T-helper 1 cell (primary cell): ENCODE measurements at regions not wholly inside any gene's neighbourhood (a gene's known extent, or its start where the extent isn't known, plus 50 kb on each side); places are given as distances from the start of the nearest gene placed in this dataset.
"Not testable (repeated sequence)": the region's sequence is repeated elsewhere in the genome, so short reads cannot be mapped to it uniquely, and the experiment has no call there.

Source experiments
- DNase-seq, 5 donors: peaks; one replicate each; pipeline ENCODE4 v3.0.0-alpha.2; 2012 to 2020

DNA sequence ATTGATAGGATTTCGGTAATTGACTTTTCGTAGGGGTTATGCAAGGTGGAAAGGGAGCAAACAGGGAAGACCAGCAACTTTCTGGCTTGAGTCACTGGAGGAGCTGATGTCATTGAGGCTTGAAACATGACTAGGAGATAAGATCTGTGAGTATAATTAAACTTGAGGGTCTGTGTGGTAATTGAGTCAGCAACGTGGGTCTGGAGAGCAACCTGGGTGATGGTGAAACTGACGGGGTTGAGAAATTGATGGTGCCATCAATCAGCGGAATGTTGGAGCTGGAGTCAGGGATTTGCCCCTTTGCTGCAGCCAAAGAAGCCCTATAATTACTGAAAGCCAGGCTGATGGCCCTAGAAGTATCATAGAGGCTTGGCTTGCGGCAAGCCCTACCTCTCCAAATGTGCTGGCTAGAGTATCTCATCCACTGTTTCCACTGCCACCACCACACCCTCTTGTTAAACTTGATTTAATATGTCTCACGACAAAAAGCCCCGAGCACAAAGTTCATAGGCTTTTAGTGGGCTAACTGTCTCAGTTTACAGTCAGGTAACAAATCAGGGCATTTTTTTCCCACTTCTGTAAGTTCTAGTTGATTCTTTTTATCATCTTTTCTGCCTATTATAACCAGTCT lies 186.9 kb upstream of the ELAC2 start:
- DNase-seq = no peak

DNA sequence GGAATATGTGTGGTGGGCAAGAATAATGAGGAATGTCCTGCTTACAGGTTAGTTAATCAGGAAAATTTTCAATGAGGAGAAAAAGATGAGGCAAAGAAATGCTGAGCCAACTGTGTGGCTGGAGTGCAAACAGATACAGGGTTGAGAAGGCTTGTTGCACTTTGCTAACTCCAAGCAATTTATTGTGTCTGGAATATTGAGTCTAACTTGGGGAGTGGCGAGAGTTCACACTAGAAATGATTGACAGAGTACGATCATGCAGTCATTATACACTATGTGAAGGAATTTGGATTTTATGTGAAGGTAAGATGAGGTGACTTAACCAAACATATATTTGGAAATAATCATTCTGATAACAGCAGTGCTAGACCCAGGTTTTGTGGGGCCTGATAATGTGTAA lies 185.0 kb upstream of the ELAC2 start:
- no peak for DNase-seq

- no peak for DNase-seq
Observed at GRCh38 chr17:13200671-13201070, 182.8 kb upstream of the ELAC2 start.

GRCh38 chr17:13199425-13199824 lies 181.6 kb upstream of the ELAC2 start:
- DNase-seq = no peak

DNA sequence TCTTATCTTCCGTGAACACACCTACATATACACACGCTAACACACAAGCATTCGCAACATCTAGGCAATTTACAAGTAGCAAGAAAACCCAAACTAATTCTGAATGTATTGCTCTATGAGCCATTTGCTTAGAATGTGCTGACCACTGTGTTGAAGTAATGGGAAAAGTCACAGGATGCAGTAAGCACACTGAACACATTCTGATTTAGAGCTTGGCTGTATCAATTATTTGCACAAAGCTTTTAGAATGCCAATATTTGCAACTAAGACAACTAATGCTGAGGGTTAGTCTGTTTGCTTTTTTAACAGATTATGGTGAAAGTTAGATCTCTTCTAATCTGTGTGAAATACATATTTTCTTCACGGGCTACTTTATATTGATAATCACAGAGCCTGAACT lies 179.8 kb upstream of the ELAC2 start:
- DNase-seq = no peak

GRCh38 chr17:13194887-13195286 lies 177.1 kb upstream of the ELAC2 start:
- no peak for DNase-seq

DNA sequence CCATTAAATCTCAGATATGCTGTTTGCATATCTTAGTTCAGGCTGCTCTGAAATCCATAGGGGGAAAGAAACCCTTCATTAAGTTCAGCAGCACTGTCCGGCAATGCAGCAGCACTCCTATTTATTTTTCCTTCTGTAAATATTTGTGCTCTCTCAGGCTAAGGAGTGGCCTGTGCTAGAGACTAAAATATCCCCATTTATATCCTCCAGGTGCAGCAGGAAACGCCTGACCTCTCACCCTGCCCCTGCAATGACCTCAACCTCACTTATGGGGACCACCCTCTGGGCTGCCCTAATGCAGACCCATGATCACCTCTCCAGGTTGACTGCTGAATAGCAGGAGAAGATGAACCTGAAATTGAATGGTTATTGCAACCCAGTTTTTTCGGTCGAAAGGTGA lies 165.0 kb upstream of the ELAC2 start:
- no peak for DNase-seq

- DNase-seq = no peak
Observed at GRCh38 chr17:13182450-13182849, 164.6 kb upstream of the ELAC2 start.

- no peak for DNase-seq
Observed at GRCh38 chr17:13181683-13182082, 163.9 kb upstream of the ELAC2 start.

DNA sequence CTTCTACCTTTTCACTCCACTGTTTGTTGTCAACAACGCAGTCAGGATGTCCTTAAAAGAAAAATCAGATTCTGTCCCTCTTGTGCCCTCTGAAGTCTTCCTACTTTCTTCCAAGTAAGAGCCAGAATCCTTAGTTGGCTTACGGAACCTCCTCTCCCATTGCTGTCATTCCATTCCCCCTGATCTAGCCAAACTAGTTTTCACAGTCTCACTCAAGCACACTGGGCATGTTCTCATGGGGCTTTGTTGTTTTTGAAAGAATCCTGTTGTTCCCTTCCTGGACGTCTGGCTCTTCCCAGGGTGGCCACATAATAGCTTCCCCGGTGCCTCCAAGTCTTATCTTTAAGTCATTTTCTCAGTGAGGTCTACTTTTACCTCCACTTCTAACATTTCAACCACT lies 158.6 kb upstream of the ELAC2 start:
- no peak for DNase-seq

DNA sequence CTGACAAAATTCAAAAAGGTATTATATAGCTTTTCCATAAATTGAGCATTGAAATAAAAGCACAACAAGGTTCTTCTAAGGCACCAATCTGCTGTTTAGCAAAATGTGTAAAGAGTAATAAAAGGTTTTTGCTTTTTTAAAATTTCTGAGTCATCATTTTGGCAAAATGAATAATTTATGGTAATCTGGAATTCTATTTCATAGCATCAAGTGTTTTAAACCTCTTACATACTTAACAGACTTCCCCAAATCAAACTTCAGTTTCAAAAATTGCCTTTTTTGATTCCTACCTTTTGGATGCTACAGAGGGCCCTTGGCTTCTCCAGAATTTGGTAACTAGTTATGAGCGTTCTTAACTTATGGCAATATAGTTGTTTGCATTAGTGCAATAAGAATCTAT lies 154.0 kb upstream of the ELAC2 start:
- no peak for DNase-seq

DNA sequence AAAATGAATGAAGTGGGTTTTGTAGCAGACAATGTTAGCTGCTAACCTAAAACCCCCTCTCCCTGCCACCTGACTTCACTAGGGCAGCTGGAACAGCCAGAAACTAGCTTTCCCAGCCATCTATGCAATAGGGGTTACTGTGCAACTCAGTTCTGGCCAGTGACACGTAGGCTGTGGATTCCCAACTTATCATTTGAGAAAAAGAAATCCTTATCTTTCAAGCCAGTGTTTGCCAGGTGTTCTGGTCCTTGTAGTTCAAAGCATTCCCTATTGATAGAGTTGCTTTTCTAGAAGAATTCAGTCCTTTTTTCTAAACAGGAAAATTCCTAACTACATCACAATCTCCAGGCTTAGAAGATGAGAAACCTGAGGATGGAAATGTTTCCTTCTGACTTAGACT lies 144.5 kb upstream of the ELAC2 start:
- DNase-seq = no peak

DNA sequence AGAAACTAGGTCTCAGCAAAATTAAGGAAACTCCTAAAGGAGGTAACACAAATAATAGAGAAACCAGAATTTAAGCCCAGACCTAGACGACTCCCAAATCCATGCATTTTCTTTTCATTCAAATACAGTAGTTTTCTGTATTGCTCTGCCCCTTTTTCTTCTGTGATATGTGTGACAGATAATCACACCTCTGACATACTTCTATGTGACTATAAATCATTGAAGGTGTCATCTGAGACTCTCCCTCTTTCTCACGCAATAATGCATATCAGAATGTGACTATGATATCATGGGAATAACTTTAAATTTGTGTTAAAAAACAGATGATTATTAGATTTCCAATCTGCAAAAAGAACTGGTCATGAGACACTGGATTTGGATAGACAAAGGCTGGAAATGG lies 143.0 kb upstream of the ELAC2 start:
- no peak for DNase-seq

DNA sequence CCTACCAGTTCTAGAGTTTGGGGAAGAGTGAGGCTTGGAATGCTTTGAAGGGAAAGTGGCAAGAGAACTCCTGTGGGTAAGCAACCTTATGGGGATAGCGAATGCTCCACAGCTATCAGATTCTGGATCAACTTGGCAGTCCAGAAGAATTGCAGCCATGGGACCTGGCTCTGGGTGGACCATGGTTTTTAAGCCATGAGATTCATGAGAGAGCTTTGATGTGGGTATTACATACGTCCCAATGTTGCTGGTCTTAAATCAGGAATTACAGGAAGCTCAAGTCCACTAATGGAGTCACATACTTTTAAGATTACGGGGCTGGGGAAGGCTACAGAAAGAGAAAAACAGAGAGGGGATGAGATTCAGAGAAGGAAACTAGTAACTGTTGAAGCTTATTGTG lies 142.5 kb upstream of the ELAC2 start:
- DNase-seq = no peak

GRCh38 chr17:13158494-13159240 lies 140.8 kb upstream of the ELAC2 start:
- no peak for DNase-seq

DNA sequence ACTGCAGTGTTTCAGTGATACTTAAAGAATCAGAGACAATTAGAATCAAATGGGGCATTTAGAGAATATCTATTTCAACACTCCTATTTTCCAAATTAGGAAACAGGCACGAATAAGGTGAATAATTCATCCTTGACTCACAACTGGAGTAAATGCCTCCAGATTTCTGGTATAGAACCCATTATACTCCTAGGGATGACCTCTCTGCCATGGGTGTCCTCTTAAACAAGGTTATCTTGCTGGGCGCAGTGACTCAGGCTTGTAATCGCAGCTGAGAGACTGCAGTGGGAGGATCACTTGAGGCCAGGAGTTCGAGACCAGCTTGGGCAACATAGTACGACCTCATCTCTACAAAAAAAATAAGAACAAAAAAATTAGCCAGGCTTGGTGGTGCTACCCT lies 139.8 kb upstream of the ELAC2 start:
- DNase-seq = no peak

- DNase-seq = no peak
Observed at GRCh38 chr17:13154930-13155329, 137.1 kb upstream of the ELAC2 start.

- DNase-seq = no peak
Observed at GRCh38 chr17:13154398-13154797, 136.6 kb upstream of the ELAC2 start.

DNA sequence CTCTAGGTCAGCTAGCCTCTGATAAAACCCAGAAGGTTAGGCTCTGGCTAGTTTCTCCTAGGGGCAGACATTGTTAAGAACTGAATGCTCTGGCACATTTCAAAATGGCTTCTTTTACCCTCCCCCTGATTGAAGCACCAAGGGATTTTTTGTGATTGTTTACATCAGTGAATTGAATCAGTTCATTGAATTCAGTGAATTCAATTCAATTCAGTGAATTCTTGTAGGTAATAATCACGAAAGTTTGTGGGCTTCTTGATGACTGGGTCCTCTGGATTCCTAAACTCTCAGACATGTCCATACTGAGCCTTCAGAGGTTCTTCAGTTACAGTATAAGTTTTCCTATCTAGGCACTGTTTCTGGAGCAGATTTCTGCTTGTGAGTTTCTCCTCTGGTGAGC lies 135.2 kb upstream of the ELAC2 start:
- no peak for DNase-seq

- DNase-seq = no peak
Observed at GRCh38 chr17:13152501-13152900, 134.7 kb upstream of the ELAC2 start.

DNA sequence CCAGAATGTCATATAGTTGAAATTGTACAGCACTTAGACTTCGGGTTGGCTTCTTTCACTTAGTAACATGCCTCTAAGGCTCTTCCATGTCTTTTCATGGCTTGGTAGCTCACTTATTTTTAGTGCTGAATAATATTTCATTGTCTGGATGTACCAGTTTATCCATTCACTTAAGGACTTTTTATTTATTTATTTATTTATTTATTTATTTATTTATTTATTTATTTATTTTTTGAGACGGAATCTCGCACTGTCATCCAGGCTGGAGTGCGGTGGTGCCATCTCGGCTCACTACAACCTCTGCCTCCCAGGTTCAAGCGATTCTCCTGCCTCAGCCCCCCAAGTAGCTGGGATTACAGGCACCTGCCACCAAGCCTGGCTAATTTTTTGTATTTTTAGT lies 132.9 kb upstream of the ELAC2 start:
- DNase-seq = not testable (repeated sequence)

- no peak for DNase-seq
Observed at GRCh38 chr17:13143001-13143400, 125.2 kb upstream of the ELAC2 start.

DNA sequence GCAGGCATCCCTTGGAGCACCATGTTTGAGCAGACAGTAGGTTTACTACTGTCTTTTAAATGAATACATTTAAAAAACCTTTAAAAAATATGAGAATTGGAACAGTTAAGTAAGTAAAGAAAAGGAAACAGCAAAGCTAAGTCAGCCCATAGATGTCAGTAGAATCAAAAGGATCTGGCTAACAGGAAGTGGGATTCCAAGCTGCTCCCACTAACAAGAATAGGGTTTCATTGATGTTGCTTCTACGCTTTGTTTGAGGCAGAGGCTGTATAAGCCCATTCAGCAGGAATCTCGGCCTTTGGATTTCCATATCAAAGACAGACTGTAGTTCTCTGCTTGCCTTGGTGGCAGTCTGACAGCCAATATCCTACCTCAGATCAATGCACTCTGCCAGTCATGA lies 122.9 kb upstream of the ELAC2 start:
- DNase-seq = no peak

DNA sequence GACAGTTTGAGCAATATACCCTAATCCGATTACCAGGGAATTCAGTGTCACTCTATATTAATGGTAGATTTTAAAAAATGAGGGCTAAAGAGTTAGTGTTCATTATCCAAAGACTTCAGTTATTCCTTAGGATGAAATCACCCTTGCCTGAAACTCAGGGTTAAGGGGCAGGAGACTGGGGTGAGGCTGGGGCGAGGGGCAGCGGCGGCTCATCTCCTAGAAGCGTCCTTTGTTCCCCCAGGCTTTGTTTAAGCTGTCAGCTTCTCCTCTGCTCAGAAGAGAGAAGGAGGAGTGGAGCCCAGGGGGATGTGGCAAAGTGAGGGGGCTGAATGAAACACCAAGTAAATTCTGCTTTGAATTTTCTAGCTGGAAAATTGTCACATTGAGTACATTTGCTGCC lies 117.7 kb upstream of the ELAC2 start:
- no peak for DNase-seq

DNA sequence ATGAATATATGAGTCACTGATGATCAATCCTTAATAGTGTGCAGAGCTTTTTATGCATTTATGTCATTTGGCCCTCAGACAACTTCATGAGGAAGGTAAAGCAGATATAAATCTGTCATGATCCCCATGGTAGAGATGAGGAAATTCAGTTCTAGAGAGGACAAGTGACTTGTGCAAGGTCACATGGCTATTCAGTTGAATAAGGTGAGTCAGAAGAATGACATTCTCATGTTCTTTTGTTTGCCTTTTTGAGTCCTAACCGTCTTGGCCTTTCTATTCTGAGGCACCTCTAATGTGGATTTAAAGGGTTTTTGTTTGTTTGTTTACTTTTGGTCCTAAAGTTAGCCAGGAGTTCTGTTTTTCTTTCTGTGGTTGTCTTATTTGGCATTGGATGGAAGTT lies 116.2 kb upstream of the ELAC2 start:
- no peak for DNase-seq
